HL-60/S4 (cell line): ENCODE measurements at regions not wholly inside any gene's neighbourhood (a gene's known extent, or its start where the extent isn't known, plus 50 kb on each side); places are given as distances from the start of the nearest gene placed in this dataset.
"Not testable (repeated sequence)": the region's sequence is repeated elsewhere in the genome, so short reads cannot be mapped to it uniquely, and the experiment has no call there.

Source experiments
- in situ Hi-C: fragments of 300-500 bp; cut with MboI; formaldehyde crosslinking; loops from 2 replicates; pipeline ENCODE4 v1.14.3; 2022; ENCODE audit warnings: low sequenced_read_pairs

GRCh38 chr20:40634891-40635290, 54.1 kb downstream of the MAFB start:
- in situ Hi-C loops, result no loop called here

- in situ Hi-C loops, result no loop called here
Observed at GRCh38 chr20:40633123-40633850, 55.7 kb downstream of the MAFB start.

GRCh38 chr20:40632346-40632976, 56.6 kb downstream of the MAFB start:
- in situ Hi-C loops, result no loop called here

DNA sequence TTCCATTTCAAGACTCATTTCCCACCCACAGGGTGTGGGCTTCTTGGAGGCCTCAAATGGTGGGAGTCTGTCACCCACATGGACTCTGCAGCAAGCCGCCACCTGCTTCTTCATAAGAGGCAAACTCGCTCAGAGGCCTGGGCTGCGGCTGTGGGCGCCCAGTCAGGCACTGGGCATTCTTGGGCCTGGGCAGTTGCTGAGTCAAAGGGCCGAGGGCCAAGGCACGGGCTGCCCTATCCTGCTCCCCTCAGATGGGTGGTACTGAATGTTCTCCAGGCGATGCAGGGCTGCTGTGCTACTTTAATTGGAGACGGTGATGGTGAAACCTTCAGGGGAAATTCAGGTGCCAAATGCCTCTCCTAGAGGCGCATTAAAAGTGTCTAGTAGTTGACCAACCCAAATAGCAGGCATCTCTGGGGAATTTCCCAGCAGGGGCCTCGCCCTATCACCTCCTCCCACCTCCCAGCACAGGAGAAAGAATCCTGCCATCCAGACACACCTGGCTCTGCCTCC, 57.9 kb downstream of the MAFB start:
- in situ Hi-C loops, result no loop called here

DNA sequence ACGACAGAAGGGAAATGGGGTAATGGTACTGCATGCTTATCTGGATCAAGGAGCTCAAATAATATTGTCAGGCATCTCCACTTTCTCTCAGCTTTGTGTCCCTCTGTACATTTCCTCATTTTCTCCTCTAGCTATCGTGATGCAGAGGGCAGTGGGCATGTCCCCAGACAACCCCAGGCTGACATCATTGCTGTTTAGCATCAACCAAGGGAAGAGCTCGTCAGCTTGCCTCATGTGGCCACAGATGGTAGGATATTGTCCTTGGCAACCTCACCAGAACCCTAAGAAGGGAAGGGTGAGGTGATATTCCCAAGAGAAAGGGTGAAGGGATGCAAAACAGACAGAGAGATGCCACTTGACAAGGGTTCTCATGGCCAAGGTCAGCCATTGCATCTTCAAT, 58.3 kb downstream of the MAFB start:
- in situ Hi-C loops, result no loop called here

DNA sequence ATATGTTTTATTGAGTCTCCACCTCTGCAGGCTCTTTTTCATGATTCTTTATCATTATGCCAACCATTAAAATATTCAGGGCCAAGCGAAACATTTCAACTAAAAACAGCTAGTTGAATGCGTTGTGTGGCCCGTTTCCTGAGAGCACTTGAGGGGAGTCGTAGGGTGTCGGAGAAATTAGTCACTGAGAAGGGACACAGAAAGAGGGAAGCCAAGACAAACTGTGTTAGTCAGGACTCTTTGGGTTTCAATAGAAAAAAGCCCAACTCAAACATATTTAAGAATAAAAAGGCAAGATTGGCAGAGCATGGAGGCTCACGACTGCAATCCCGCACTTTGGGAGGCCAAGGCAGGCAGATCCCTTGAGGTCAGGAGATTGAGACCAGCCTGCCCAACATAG, 58.9 kb downstream of the MAFB start:
- in situ Hi-C loops, result no loop called here

- in situ Hi-C loops, result no loop called here
Observed at GRCh38 chr20:40628877-40629276, 60.2 kb downstream of the MAFB start.

GRCh38 chr20:40619053-40619452, 70.0 kb downstream of the MAFB start:
- in situ Hi-C loops, result not testable (repeated sequence)

- in situ Hi-C loops, result no loop called here
Observed at GRCh38 chr20:40617594-40617993, 71.4 kb downstream of the MAFB start.

- in situ Hi-C loops, result no loop called here
Observed at GRCh38 chr20:40612837-40613236, 76.2 kb downstream of the MAFB start.

GRCh38 chr20:40612247-40612646, 76.8 kb downstream of the MAFB start:
- in situ Hi-C loops, result no loop called here

- in situ Hi-C loops, result no loop called here
Observed at GRCh38 chr20:40610730-40611129, 78.3 kb downstream of the MAFB start.

DNA sequence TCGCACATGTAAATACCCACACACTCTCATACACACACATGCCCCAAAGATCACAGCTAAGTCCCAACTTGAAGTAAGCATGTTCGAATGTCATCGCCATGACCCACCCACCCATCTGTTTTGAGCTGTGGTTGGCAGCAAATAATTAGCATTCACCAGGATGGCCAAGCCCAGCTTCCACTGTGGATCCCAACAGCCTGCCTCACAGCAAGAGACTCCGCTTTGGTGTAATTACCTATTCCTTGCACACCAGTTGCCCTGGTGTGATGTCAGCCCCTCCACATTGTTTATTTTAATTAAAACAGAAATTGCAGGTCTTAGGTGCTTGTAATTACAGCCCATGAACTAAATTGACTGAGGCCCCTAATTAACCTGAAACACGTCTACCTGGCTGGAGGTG, 81.1 kb downstream of the MAFB start:
- in situ Hi-C loops, result no loop called here

- in situ Hi-C loops, result no loop called here
Observed at GRCh38 chr20:40606660-40607059, 82.4 kb downstream of the MAFB start.

DNA sequence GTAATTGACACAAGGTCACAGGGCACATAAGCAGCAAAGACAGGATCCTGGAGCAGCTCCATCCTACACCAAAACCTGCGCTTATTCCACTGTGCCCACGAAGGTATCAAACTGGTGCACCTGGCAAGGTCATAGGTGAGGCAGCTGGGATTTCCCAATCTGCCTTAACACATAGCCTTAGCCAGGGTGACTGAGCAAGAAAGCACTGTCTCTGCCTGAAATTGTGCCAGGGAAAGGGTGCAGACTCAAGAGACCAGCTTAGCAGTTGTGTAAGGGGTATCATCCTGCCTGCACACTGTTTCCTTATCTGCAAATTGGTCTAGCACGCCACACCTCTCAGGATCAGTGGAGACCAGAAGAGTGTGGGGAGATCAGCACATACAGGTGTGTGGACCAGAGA, 82.8 kb downstream of the MAFB start:
- in situ Hi-C loops, result no loop called here

DNA sequence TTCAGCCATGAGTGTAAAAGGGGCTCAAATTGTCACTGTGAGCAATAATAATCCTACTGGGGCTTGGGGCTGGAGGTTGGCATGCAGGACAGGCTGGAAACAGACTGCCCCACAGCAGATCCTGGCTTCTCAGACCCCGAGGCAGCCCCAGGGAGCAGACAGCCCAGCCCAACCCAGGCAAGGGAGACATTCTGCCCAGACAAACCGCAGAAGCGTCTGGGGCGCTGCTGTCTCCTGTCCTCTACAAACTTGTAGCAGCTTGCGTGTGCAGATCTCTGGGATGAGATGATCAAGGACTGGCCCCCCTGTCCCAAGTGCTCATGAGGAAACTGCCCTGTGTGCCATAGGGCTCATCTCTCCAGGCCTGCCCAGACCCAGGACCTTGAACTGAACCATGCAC, 84.6 kb downstream of the MAFB start:
- in situ Hi-C loops, result no loop called here

GRCh38 chr20:40603057-40603651, 85.9 kb downstream of the MAFB start:
- in situ Hi-C loops, result no loop called here

DNA sequence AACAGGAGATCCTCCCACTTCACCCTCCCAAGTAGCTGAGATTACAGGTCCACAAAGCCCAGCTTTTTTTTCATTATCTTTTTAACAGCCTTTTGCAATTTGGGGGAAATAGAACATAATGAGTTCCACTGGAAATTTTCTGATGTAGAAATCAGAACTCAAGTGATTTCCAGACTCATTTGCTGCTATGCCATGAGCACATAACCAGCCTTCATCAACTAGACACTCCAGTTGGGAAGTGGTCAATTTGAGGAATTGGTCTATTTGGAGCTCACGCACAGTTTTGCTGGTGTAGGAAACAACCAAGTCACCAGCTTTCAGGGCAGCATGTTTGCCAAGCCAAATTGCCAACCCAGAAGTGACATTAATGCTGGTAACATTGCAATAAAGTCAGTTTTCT, 86.7 kb downstream of the MAFB start:
- in situ Hi-C loops, result no loop called here

GRCh38 chr20:40600441-40601219, 88.4 kb downstream of the MAFB start:
- in situ Hi-C loops, result no loop called here

DNA sequence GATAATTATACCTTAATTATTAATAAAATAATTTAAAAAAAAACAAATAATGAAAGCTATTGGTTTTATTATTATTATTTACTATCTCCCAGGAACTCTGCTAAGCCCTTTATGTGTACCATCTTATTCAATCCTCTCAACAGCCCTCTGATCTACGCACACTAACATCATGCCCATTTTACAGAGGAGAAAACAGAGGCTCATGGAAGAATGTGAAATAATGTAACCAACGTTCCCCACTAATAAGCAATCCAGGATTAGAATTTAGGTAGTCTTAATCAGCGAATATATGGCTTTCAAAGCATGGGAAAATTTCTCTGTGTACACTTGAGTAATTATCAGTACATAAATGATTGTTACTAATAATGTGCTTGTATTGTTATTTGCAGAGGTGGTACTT, 89.0 kb downstream of the MAFB start:
- in situ Hi-C loops, result no loop called here

DNA sequence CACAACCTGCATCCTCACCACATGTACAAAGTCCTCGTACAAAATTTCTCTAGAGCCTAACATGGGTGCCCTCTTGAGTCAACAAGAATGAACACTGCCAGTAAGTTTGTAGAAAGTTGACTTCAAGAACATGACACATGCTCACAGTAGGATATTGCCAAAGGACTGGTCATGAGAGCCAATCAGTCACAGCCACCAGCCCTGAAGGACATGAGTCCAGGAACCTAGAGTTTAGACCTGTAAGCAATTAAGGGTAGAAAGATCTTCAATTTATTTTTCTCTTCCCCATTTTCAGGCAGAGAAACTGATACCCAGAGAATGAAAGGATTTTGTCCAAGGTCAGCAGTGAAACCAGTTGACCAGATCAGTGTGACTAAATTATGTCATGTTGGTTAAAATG, 96.1 kb downstream of the MAFB start:
- in situ Hi-C loops, result no loop called here
